HL-60 (cell line): ENCODE measurements at regions not wholly inside any gene's neighbourhood (a gene's known extent, or its start where the extent isn't known, plus 50 kb on each side); places are given as distances from the start of the nearest gene placed in this dataset.

Experiments used
- GABPA ChIP-seq: IDR thresholded peaks from 2 replicates; pipeline ENCODE4 v1.6.1; 2012; ENCODE audit warnings: low read depth
- POLR2AphosphoS5 ChIP-seq: IDR thresholded peaks from 2 replicates; pipeline ENCODE4 v1.6.1; 2012; ENCODE audit warnings: low read depth
- SPI1 ChIP-seq: IDR thresholded peaks from 2 replicates; pipeline ENCODE4 v1.6.1; 2012; ENCODE audit warnings: low read depth, mild to moderate bottlenecking, borderline replicate concordance
- TF ChIP-seq, protein P1 (sequence below): IDR thresholded peaks from one replicate; pipeline ENCODE4 v1.5.1; 2011; ENCODE audit warnings: low read length, control low read depth, inconsistent platforms; ENCODE audit not compliant: insufficient read depth
- TF ChIP-seq, protein P2 (sequence below): IDR thresholded peaks from 2 replicates; pipeline ENCODE4 v1.6.1; 2012; ENCODE audit warnings: low read depth; ENCODE audit not compliant: insufficient replicate concordance

DNA sequence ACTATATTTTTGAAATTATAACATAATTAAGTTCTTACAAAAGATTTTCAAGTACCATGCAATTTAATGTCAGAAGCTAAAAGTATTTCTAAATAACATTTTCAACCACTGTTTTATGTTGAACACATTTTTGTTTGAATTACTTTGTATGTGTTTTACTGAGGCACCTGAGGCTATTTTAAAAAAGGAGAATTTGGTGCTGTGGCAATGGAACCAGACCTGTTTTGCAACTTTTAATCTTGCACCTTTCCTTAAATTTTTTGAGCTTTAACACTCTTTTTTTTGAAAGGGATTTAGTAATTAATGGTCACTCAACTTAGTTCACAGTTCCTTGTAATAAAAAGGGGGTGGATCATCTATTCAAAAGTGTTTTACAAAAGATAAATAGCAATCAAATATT lies 561.6 kb downstream of the ZBBX start:
- TF ChIP-seq, protein P1, sequence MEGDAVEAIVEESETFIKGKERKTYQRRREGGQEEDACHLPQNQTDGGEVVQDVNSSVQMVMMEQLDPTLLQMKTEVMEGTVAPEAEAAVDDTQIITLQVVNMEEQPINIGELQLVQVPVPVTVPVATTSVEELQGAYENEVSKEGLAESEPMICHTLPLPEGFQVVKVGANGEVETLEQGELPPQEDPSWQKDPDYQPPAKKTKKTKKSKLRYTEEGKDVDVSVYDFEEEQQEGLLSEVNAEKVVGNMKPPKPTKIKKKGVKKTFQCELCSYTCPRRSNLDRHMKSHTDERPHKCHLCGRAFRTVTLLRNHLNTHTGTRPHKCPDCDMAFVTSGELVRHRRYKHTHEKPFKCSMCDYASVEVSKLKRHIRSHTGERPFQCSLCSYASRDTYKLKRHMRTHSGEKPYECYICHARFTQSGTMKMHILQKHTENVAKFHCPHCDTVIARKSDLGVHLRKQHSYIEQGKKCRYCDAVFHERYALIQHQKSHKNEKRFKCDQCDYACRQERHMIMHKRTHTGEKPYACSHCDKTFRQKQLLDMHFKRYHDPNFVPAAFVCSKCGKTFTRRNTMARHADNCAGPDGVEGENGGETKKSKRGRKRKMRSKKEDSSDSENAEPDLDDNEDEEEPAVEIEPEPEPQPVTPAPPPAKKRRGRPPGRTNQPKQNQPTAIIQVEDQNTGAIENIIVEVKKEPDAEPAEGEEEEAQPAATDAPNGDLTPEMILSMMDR, result no peak
- TF ChIP-seq, protein P2, sequence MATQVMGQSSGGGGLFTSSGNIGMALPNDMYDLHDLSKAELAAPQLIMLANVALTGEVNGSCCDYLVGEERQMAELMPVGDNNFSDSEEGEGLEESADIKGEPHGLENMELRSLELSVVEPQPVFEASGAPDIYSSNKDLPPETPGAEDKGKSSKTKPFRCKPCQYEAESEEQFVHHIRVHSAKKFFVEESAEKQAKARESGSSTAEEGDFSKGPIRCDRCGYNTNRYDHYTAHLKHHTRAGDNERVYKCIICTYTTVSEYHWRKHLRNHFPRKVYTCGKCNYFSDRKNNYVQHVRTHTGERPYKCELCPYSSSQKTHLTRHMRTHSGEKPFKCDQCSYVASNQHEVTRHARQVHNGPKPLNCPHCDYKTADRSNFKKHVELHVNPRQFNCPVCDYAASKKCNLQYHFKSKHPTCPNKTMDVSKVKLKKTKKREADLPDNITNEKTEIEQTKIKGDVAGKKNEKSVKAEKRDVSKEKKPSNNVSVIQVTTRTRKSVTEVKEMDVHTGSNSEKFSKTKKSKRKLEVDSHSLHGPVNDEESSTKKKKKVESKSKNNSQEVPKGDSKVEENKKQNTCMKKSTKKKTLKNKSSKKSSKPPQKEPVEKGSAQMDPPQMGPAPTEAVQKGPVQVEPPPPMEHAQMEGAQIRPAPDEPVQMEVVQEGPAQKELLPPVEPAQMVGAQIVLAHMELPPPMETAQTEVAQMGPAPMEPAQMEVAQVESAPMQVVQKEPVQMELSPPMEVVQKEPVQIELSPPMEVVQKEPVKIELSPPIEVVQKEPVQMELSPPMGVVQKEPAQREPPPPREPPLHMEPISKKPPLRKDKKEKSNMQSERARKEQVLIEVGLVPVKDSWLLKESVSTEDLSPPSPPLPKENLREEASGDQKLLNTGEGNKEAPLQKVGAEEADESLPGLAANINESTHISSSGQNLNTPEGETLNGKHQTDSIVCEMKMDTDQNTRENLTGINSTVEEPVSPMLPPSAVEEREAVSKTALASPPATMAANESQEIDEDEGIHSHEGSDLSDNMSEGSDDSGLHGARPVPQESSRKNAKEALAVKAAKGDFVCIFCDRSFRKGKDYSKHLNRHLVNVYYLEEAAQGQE, result no peak
- TF ChIP-seq POLR2AphosphoS5 (no peak), SPI1 (no peak), GABPA (no peak)
